A673 (cell line): ENCODE measurements at regions not wholly inside any gene's neighbourhood (a gene's known extent, or its start where the extent isn't known, plus 50 kb on each side); places are given as distances from the start of the nearest gene placed in this dataset.

Experiments used
- BruUV-seq: library from RNA; stranded (reverse); fragments of 400-500 nt; replicated peaks from 2 replicates; lab custom pipeline; 2021; lab: Mats Ljungman, UMichigan
- CTCF ChIA-PET: fragments of 300-600 bp; sonication (Branson Sonifier 250); formaldehyde crosslinking; loops from one replicate; lab custom pipeline; 2022; ENCODE audit warnings: antibody characterized with exemption; lab: Charles Lee
- POLR2A ChIA-PET: fragments of 300-600 bp; sonication (Branson Sonifier 250); formaldehyde crosslinking; loops from one replicate; lab custom pipeline; 2022; ENCODE audit warnings: antibody characterized with exemption; ENCODE audit not compliant: low non-redundant PET; lab: Charles Lee
- DNase-seq: peaks from one replicate; pipeline ENCODE4 v3.0.0-alpha.2; 2015; ENCODE audit warnings: low spot score
- H3K27ac ChIP-seq: fragments of 200-600 bp; sonication (generic); 2 replicates; pipeline ENCODE4 v1.5.1; 2016; ENCODE audit warnings: mixed run types, low read depth, mild to moderate bottlenecking, mixed read lengths, antibody characterized with exemption, low read length; ENCODE audit not compliant: poor library complexity, severe bottlenecking
- H3K27me3 ChIP-seq: fragments of 200-600 bp; sonication (generic); replicated peaks from 2 replicates; pipeline ENCODE4 v1.6.1; 2017; ENCODE audit warnings: mixed run types, low read depth, mild to moderate bottlenecking, mixed read lengths, antibody characterized with exemption, low read length; ENCODE audit not compliant: insufficient read depth, poor library complexity
- H3K36me3 ChIP-seq: fragments of 200-600 bp; sonication (generic); 2 replicates; pipeline ENCODE4 v1.6.1; 2016; ENCODE audit warnings: mixed run types, mild to moderate bottlenecking, mixed read lengths, antibody characterized with exemption, low read length; ENCODE audit not compliant: insufficient read depth, poor library complexity, severe bottlenecking
- H3K4me1 ChIP-seq: fragments of 200-600 bp; sonication (generic); 2 replicates; pipeline ENCODE4 v1.6.1; 2017; ENCODE audit warnings: mixed run types, mild to moderate bottlenecking, mixed read lengths, antibody characterized with exemption, low read length; ENCODE audit not compliant: insufficient read depth, poor library complexity, severe bottlenecking
- H3K4me3 ChIP-seq: fragments of 200-600 bp; sonication (generic); 2 replicates; pipeline ENCODE4 v1.5.1; 2016; ENCODE audit warnings: low read depth, mixed run types, mild to moderate bottlenecking, mixed read lengths, low read length; ENCODE audit not compliant: poor library complexity, severe bottlenecking
- H3K9me3 ChIP-seq: fragments of 200-600 bp; sonication (generic); 2 replicates; pipeline ENCODE4 v1.6.1; 2016; ENCODE audit warnings: mixed run types, low read depth, mild to moderate bottlenecking, mixed read lengths, antibody characterized with exemption, low read length; ENCODE audit not compliant: poor library complexity, severe bottlenecking
- CTCF ChIP-seq: fragments of 300-800, 200-600 bp; sonication (generic); conservative IDR thresholded peaks from 2 replicates; pipeline ENCODE4 v1.5.1; 2017; ENCODE audit warnings: low read depth, mild to moderate bottlenecking, antibody characterized with exemption, low read length, moderate library complexity, mixed read lengths
- EZH2 ChIP-seq: fragments of 200-600 bp; sonication (generic); IDR thresholded peaks from 2 replicates; pipeline ENCODE4 v1.6.1; 2017; ENCODE audit warnings: borderline replicate concordance, low read depth, mild to moderate bottlenecking, mixed read lengths, antibody characterized with exemption, low read length; ENCODE audit not compliant: poor library complexity, severe bottlenecking
- intact Hi-C: fragments of 100-400 bp; cut with micrococcal nuclease; formaldehyde crosslinking; loops from one replicate; pipeline ENCODE4 v1.10.0; 2022; ENCODE audit not compliant: unreplicated experiment

GRCh38 chr2:5454051-5454390 is 238.2 kb upstream of the SOX11 start:
- BruUV-seq = no TSS peak

DNA sequence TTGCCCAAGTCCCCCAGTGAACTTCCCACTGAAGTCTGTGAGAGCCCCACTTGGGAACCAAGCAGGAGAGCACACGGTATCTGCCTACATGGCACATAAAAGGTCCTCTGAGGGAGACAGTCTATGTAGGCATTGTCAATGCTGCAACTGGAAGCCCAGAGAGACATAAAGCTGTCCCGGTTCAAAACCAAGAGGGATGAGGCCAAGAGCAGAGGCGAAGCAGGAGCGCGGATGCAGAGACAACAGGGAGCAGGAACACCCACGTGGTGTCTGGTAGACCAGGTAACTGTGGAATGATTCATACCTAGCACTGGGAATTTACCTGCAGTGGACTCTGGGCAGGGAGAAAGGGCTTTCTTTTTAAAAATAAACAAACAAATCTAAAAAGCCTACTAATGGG is 233.1 kb upstream of the SOX11 start:
- no peaks in the 10 kb centered on the region for H3K9me3 ChIP-seq
- no peaks in the 10 kb centered on the region for H3K4me1 ChIP-seq
- TF ChIP-seq CTCF = no peak
- TF ChIP-seq EZH2 = no peak
- no peak overlapping the region for H3K27ac ChIP-seq
- intact Hi-C loops = no loop called here
- ChIA-PET POLR2A (no interaction called here), CTCF (interaction anchor here (0.6 kb wide), 1 partner anchor 1500 kb away, joined by 12 read pairs; no protein-coding TSS in a partner anchor)
- no peaks in the 10 kb centered on the region for H3K36me3 ChIP-seq
- no peak overlapping the region for H3K4me3 ChIP-seq
- no TSS peak for BruUV-seq
- H3K27me3 ChIP-seq = no peaks in the 10 kb centered on the region
- DNase-seq = no peak

More at GRCh38 chr2:5454051-5454390, 238.2 kb upstream of the SOX11 start:
- TF ChIP-seq CTCF = no peak
- no peak for TF ChIP-seq EZH2
- Histone ChIP-seq H3K9me3 (no peaks in the 10 kb centered on the region), H3K36me3 (no peaks in the 10 kb centered on the region), H3K4me3 (no peak overlapping the region), H3K27ac (no peak overlapping the region), H3K27me3 (no peaks in the 10 kb centered on the region), H3K4me1 (no peaks in the 10 kb centered on the region)
- intact Hi-C loops = no loop called here
- DNase-seq = no peak
- ChIA-PET CTCF (no interaction called here), POLR2A (interaction anchor here (0.5 kb wide), 1 partner anchor 145 kb away, joined by 4 read pairs; no protein-coding TSS in a partner anchor)

DNA sequence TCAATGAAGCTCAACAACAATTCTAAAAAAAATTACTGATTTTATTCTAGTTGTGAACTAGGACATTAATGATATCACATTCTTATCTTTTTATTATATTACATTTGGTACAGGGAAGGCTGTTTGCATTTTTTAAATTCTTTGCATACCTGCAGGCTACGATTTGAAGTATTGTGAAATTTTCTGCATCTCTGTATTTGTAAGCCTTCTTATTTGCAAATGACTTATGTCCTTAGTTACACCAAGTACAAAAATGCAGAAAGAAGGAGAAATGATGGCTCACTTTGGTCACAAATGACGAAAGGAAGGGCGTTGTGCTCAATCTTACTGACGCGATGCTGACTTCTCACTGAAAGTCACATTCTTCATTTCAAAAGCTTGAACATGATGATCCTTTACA is 227.5 kb upstream of the SOX11 start:
- DNase-seq = no peak
- Histone ChIP-seq H3K9me3 (no peaks in the 10 kb centered on the region), H3K4me3 (no peak overlapping the region), H3K4me1 (no peaks in the 10 kb centered on the region), H3K27ac (no peak overlapping the region), H3K36me3 (no peaks in the 10 kb centered on the region), H3K27me3 (no peaks in the 10 kb centered on the region)
- BruUV-seq = no TSS peak
- POLR2A ChIA-PET = no interaction called here
- intact Hi-C loops = no loop called here
- TF ChIP-seq CTCF = no peak
- TF ChIP-seq EZH2 = no peak
- CTCF ChIA-PET = no interaction called here
